GM19467 (cell line): ENCODE measurements at regions not wholly inside any gene's neighbourhood (a gene's known extent, or its start where the extent isn't known, plus 50 kb on each side); places are given as distances from the start of the nearest gene placed in this dataset.

Experiments
- ATAC-seq: cut with Tn5 transposase; IDR thresholded peaks from one replicate; pipeline ENCODE4 v1.9.1; 2021; ENCODE audit warnings: mild to moderate bottlenecking, moderate library complexity; ENCODE audit not compliant: unreplicated experiment

GRCh38 chr12:75583355-75583754 lies 71.9 kb upstream of the KRR1 start:
- ATAC-seq = no peak

- ATAC-seq = no peak
Measured at GRCh38 chr12:75581515-75581914, 70.1 kb upstream of the KRR1 start.

- ATAC-seq = no peak
Measured at GRCh38 chr12:75579552-75579951, 68.1 kb upstream of the KRR1 start.

GRCh38 chr12:75578546-75578945 lies 67.1 kb upstream of the KRR1 start:
- no peak for ATAC-seq

GRCh38 chr12:75577812-75578211 lies 66.4 kb upstream of the KRR1 start:
- no peak for ATAC-seq

GRCh38 chr12:75571656-75572205 lies 60.3 kb upstream of the KRR1 start:
- ATAC-seq = no peak

GRCh38 chr12:75571204-75571603 lies 59.8 kb upstream of the KRR1 start:
- no peak for ATAC-seq

- ATAC-seq = no peak
Measured at GRCh38 chr12:75568801-75569200, 57.4 kb upstream of the KRR1 start.

GRCh38 chr12:75568393-75568792 lies 57.0 kb upstream of the KRR1 start:
- no peak for ATAC-seq

- no peak for ATAC-seq
Measured at GRCh38 chr12:75565795-75566194, 54.4 kb upstream of the KRR1 start.

GRCh38 chr12:75564852-75565251 lies 53.4 kb upstream of the KRR1 start:
- no peak for ATAC-seq

GRCh38 chr12:75564398-75564797 lies 53.0 kb upstream of the KRR1 start:
- ATAC-seq = no peak

- no peak for ATAC-seq
Measured at GRCh38 chr12:75563351-75563750, 51.9 kb upstream of the KRR1 start.

GRCh38 chr12:75561921-75562320 lies 50.5 kb upstream of the KRR1 start:
- no peak for ATAC-seq
